ENCODE measurements at regions not wholly inside any gene's neighbourhood (a gene's known extent, or its start where the extent isn't known, plus 50 kb on each side); places are given as distances from the start of the nearest gene placed in this dataset.
"Not testable (repeated sequence)": the region's sequence is repeated elsewhere in the genome, so short reads cannot be mapped to it uniquely, and the experiment has no call there.

GRCh38 chr7:81150951-81151361 is 232.1 kb upstream of the SEMA3C start:
- H3K27ac ChIP-seq, result no peak overlapping the region
- no peak overlapping the region for H3K4me3 ChIP-seq
- no peaks in the 10 kb centered on the region for H3K36me3 ChIP-seq
- no peaks in the 10 kb centered on the region for H3K4me1 ChIP-seq
- H3K27me3 ChIP-seq, result no peaks in the 10 kb centered on the region
- TF ChIP-seq CTCF (IDR thresholded peaks at IDR 0.05), result no peak
- DNase-seq, result no peak
- no peaks in the 10 kb centered on the region for H3K9me3 ChIP-seq
- intact Hi-C loops (cut with DNase I), result no loop called here
- ATAC-seq, result no peak

GRCh38 chr7:81143856-81144255 is 225.0 kb upstream of the SEMA3C start:
- H3K27me3 ChIP-seq, result no peaks in the 10 kb centered on the region
- no peak for TF ChIP-seq CTCF (IDR thresholded peaks at IDR 0.05)
- H3K9me3 ChIP-seq, result no peaks in the 10 kb centered on the region
- ATAC-seq (no peak), DNase-seq (no peak)
- no peak overlapping the region for H3K4me3 ChIP-seq
- no peaks in the 10 kb centered on the region for H3K4me1 ChIP-seq
- intact Hi-C loops (cut with DNase I), result no loop called here
- no peaks in the 10 kb centered on the region for H3K36me3 ChIP-seq
- H3K27ac ChIP-seq, result no peak overlapping the region

DNA sequence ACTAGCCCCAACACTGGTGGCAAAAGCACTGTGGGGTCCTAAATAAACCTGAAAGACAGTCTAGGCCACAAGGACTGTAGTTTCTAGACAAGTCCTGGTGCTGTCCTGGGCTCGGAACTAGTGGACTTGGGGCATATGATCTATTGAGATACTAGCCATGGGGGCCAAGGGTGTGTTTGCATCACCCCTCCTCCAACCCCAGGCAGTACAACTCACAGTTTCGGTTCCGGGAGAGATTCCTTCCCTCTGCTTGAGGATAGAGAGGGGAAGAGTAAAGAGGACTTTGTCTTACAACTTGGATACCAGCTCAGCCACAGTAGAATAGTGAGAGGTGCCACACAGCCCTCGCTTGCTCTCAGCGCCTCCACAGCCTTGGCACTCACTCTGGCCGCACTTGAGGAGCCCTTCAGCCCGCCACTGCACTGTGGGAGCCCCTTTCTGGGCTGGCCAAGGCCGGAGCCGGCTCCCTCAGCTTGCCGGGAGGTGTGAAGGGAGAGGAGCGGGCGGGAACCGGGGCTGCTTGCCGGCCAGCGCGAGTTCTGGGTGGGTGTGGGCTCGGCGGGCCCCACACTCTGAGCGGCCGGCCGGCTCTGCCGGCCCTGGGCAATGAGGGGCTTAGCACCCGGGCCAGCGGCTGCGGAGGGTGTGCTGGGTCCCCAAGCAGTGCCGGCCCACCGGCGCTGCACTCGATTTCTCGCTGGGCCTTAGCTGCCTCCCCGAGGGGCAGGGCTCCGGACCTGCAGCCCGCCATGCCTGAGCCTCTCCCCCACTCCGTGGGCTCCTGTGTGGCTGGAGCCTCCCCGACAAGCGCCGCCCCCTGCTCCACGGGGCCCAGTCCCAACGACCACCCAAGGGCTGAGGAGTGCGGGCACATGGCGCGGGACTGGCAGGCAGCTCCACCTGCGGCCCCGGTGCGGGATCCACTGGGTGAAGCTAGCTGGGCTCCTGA is 222.7 kb upstream of the SEMA3C start:
- DNase-seq, result not testable (repeated sequence)
- H3K27ac ChIP-seq, result peak overlapping the region; percentile 14
- ATAC-seq, result peak; percentile 74

DNA sequence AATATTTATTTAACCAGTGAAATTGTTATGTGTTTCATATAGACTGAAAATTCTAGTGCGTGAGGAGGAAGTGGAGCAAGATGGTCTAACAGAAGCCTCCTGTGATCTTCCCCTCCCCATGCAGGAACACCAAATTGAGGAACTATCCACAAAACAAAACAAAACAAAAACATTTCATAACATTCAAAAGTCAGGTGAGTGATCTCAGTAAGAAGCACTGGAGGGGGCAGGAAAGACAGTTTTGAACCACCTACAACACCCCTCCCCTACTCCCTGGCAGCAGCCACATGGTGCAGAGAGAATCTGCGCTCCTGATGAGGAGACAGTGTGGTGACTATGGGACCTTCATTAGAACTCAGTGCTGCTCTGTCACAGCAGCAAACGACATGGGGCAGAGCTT is 221.9 kb upstream of the SEMA3C start:
- H3K27ac ChIP-seq, result peak overlapping the region; percentile 14
- no peaks in the 10 kb centered on the region for H3K36me3 ChIP-seq
- H3K27me3 ChIP-seq, result no peaks in the 10 kb centered on the region
- TF ChIP-seq CTCF (IDR thresholded peaks at IDR 0.05), result no peak
- peak; percentile 78 for ATAC-seq
- intact Hi-C loops (cut with DNase I), result no loop called here
- no peak for DNase-seq
- no peaks in the 10 kb centered on the region for H3K9me3 ChIP-seq
- H3K4me1 ChIP-seq, result no peaks in the 10 kb centered on the region
- no peak overlapping the region for H3K4me3 ChIP-seq

More for the DNA sequence above, 222.7 kb upstream of the SEMA3C start:
- H3K4me3 ChIP-seq; H3K4me1 ChIP-seq; intact Hi-C loops (cut with DNase I); H3K9me3 ChIP-seq; H3K27me3 ChIP-seq; H3K36me3 ChIP-seq: not testable (repeated sequence)

DNA sequence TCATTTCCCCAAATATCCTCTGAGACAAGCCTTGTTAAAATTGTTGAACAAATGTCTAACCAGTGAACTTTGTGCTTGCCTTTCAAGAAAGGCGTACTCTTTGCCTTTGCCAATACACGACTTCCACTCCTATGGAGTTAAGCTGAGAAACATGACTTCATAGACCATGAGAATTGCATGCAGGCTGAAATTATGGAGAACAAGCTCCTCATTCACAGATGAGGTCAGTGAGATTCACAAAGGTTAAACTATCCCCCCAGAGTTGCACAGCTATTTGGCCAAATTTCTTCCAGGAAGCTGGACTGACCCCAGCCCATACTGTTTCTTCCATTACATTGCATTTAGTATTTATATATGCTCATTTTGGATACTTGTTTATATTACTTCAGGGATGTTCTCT is 221.4 kb upstream of the SEMA3C start:
- ATAC-seq, result peak; percentile 58
- Histone ChIP-seq H3K27me3 (no peaks in the 10 kb centered on the region), H3K27ac (peak overlapping the region; percentile 31), H3K4me1 (no peaks in the 10 kb centered on the region), H3K36me3 (no peaks in the 10 kb centered on the region), H3K4me3 (no peak overlapping the region), H3K9me3 (no peaks in the 10 kb centered on the region)
- TF ChIP-seq CTCF (IDR thresholded peaks at IDR 0.05), result no peak
- no peak for DNase-seq
- intact Hi-C loops (cut with DNase I), result no loop called here

- Histone ChIP-seq H3K27me3 (no peaks in the 10 kb centered on the region), H3K4me3 (no peak overlapping the region), H3K27ac (no peak overlapping the region), H3K36me3 (no peaks in the 10 kb centered on the region), H3K9me3 (no peaks in the 10 kb centered on the region), H3K4me1 (no peaks in the 10 kb centered on the region)
- TF ChIP-seq CTCF (IDR thresholded peaks at IDR 0.05), result no peak
- ATAC-seq (no peak), DNase-seq (no peak)
- intact Hi-C loops (cut with DNase I), result no loop called here
Measured at GRCh38 chr7:81138870-81139269, 220.0 kb upstream of the SEMA3C start.
